ENCODE measurements at regions not wholly inside any gene's neighbourhood (a gene's known extent, or its start where the extent isn't known, plus 50 kb on each side); places are given as distances from the start of the nearest gene placed in this dataset.

- no peak for TF ChIP-seq POLR2AphosphoS5 (IDR thresholded peaks at IDR 0.05)
- no peak for TF ChIP-seq CTCF (IDR thresholded peaks at IDR 0.05)
- TF ChIP-seq POLR2A (IDR thresholded peaks at IDR 0.05) = no peak
These were observed 115.1 kb downstream of the SLC25A47 start for GRCh38 chr14:100438271-100438670.
